Tibial artery (tissue), 4 donors: ENCODE measurements at regions not wholly inside any gene's neighbourhood (a gene's known extent, or its start where the extent isn't known, plus 50 kb on each side); places are given as distances from the start of the nearest gene placed in this dataset.

ENCODE experiments used
- DNase-seq, 2 donors: peaks; one replicate each; pipeline ENCODE4 v3.0.0-alpha.2; 2019
- H3K27ac ChIP-seq, 2 donors: fragments of 200-600 bp; sonication (generic) in 1 of 2; 1 replicate in 1 of 2; 2 replicates in 1 of 2; pipeline ENCODE4 v1.5.1; 2018 to 2019; ENCODE audit warnings: mild to moderate bottlenecking in 1 of 2
- H3K27me3 ChIP-seq, 2 donors: fragments of 200-600 bp; sonication (generic) in 1 of 2; one replicate each; pipeline versions ENCODE4 v1.5.1 to v1.6.0; 2016 to 2019
- H3K36me3 ChIP-seq, 3 donors: fragments of 200-600 bp; sonication (generic) in 2 of 3; one replicate each; pipeline ENCODE4 v1.5.1; 2016 to 2019; ENCODE audit warnings: mild to moderate bottlenecking in 2 of 3
- H3K4me1 ChIP-seq, 4 donors: fragments of 200-600 bp; sonication (generic) in 2 of 4; 1 replicate in 3 of 4; 2 replicates in 1 of 4; pipeline ENCODE4 v1.5.1; 2016 to 2019
- H3K4me3 ChIP-seq, 2 donors: fragments of 200-600 bp; sonication (generic) in 1 of 2; 1 replicate in 1 of 2; 2 replicates in 1 of 2; pipeline ENCODE4 v1.5.1; 2018 to 2019; ENCODE audit warnings: mild to moderate bottlenecking in 2 of 2
- H3K9me3 ChIP-seq, 3 donors: fragments of 200-600 bp; sonication (generic) in 1 of 3; one replicate each; pipeline ENCODE4 v1.5.1; 2016 to 2019
- intact Hi-C: fragments of 100-400 bp; cut with DNase I; formaldehyde crosslinking; loops from one replicate; pipeline ENCODE4 v1.15.0; 2023; ENCODE audit warnings: low total_unique reads
- TF ChIP-seq, protein P1 (sequence below), 2 experiments: fragments of 200-600 bp in 1 of 2; fragments of 450-650 bp in 1 of 2; IDR thresholded peaks; one replicate each; pipeline ENCODE4 v1.5.1; 2017 to 2019; ENCODE audit warnings: antibody characterized with exemption in 2 of 2, mild to moderate bottlenecking in 1 of 2, moderate library complexity in 1 of 2

GRCh38 chr1:38570657-38570975 lies 289.0 kb downstream of the RRAGC start:
- Histone ChIP-seq H3K27ac (no peak overlapping the region), H3K9me3 (no peaks in the 10 kb centered on the region), H3K36me3 (no peaks in the 10 kb centered on the region), H3K4me1 (peaks cover 0 to 3% (median 0%) of the 10 kb centered on the region in 4 donors), H3K27me3 (peaks cover 0 to 36% of the 10 kb centered on the region in 2 donors), H3K4me3 (no peak overlapping the region)
- DNase-seq = no peak
- intact Hi-C loops = no loop called here
- TF ChIP-seq, protein P1, sequence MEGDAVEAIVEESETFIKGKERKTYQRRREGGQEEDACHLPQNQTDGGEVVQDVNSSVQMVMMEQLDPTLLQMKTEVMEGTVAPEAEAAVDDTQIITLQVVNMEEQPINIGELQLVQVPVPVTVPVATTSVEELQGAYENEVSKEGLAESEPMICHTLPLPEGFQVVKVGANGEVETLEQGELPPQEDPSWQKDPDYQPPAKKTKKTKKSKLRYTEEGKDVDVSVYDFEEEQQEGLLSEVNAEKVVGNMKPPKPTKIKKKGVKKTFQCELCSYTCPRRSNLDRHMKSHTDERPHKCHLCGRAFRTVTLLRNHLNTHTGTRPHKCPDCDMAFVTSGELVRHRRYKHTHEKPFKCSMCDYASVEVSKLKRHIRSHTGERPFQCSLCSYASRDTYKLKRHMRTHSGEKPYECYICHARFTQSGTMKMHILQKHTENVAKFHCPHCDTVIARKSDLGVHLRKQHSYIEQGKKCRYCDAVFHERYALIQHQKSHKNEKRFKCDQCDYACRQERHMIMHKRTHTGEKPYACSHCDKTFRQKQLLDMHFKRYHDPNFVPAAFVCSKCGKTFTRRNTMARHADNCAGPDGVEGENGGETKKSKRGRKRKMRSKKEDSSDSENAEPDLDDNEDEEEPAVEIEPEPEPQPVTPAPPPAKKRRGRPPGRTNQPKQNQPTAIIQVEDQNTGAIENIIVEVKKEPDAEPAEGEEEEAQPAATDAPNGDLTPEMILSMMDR (IDR thresholded peaks at IDR 0.05) = no peak

DNA sequence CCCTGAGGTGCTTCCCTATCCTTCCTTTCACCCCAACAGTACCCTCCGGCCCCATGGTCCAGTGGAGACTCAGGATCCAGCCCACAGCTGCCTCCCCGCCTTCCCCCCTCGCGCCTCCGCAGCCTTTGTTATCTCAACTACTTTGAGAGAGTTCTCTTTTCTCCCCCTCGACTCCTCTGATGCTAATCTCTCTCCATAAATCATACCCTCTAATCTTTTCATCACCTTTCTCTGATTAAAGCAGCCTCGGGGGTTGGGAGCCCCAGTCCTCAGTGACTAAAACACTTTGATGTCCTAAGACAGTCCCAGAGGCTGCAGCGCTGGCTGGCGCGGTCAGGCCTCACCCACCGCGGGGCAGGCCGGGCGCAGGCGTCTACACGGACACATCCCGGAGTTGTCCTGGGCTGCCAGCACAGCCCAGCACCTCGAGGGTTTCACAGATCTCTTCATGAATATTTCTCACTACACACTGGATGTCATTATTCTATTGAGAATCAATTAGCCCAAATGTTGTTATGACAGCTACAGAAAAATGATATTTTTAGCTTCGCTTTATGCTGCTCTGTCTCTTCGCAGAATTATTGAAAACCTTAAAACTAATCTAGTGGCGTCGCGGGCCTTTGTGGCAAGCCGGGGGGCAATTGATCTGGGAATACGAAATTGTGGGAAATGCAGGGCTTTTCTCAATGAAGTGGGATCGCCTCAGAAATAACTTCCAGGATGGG lies 289.5 kb downstream of the RRAGC start:
- Histone ChIP-seq H3K4me1 (peaks cover 0 to 3% (median 0%) of the 10 kb centered on the region in 4 donors), H3K4me3 (no peak overlapping the region), H3K36me3 (no peaks in the 10 kb centered on the region), H3K27me3 (peaks cover 0 to 33% of the 10 kb centered on the region in 2 donors), H3K27ac (no peak overlapping the region), H3K9me3 (no peaks in the 10 kb centered on the region)
- no peak for DNase-seq
- TF ChIP-seq, protein P1 (IDR thresholded peaks at IDR 0.05) = no peak
- intact Hi-C loops = no loop called here

DNA sequence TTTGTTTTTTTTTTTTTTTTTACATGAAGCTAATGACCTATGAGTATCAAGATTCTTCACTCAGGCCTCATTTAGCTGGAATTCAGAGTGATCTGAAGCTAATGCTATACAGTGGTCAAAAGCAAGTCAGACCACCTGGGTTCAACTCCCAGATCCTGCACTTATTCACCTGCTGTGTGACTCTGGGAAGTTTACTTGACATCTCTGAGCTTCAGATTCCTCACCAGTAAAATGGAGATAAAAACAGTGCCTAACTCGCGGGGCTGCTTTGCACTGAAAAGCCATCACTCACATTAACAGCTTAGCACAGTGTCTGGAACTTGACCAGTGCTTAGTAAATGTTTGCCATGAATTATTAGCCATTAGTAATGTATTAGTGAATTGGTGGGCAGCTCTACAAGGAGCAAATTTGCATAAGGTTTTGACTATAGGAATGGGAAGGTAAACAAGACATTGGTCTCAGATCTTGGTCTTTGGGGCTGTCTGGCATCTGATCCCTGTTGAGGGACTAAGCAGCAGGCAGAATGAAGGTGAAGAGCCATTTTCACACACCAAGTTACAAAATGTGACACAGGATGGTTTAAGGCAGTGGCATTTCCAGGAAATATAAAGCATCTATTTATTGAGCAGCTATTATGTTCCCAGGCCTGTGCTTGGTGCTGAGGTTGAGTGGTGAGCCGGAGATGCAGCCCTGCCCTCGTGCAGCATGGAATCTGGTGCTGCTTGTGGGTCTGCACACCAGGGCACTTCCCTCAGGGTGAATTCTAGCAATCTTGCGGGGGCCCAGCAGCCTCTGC lies 291.3 kb downstream of the RRAGC start:
- Histone ChIP-seq H3K36me3 (no peaks in the 10 kb centered on the region), H3K4me3 (no peak overlapping the region), H3K9me3 (no peaks in the 10 kb centered on the region), H3K4me1 (peaks cover 0 to 3% (median 0%) of the 10 kb centered on the region in 4 donors), H3K27ac (no peak overlapping the region), H3K27me3 (peaks cover 0 to 42% of the 10 kb centered on the region in 2 donors)
- DNase-seq = no peak
- intact Hi-C loops = no loop called here
- TF ChIP-seq, protein P1 (IDR thresholded peaks at IDR 0.05) = no peak

GRCh38 chr1:38567401-38567800 lies 292.2 kb downstream of the RRAGC start:
- TF ChIP-seq, protein P1 (IDR thresholded peaks at IDR 0.05) = no peak
- H3K4me1 ChIP-seq = peaks cover 0 to 3% (median 0%) of the 10 kb centered on the region in 4 donors
- DNase-seq = no peak
- H3K27me3 ChIP-seq = peaks cover 0 to 47% of the 10 kb centered on the region in 2 donors
- no peaks in the 10 kb centered on the region for H3K9me3 ChIP-seq
- no peak overlapping the region for H3K4me3 ChIP-seq
- intact Hi-C loops = no loop called here
- no peak overlapping the region for H3K27ac ChIP-seq
- H3K36me3 ChIP-seq = no peaks in the 10 kb centered on the region

GRCh38 chr1:38565020-38565491 lies 294.5 kb downstream of the RRAGC start:
- Histone ChIP-seq H3K27ac (no peak overlapping the region), H3K9me3 (no peaks in the 10 kb centered on the region), H3K36me3 (no peaks in the 10 kb centered on the region), H3K4me3 (no peak overlapping the region), H3K4me1 (peaks cover 0 to 8% (median under 1%) of the 10 kb centered on the region in 4 donors), H3K27me3 (peaks cover 0 to 50% of the 10 kb centered on the region in 2 donors)
- TF ChIP-seq, protein P1 (IDR thresholded peaks at IDR 0.05) = no peak
- no peak for DNase-seq
- intact Hi-C loops = no loop called here
